ENCODE measurements at regions not wholly inside any gene's neighbourhood (a gene's known extent, or its start where the extent isn't known, plus 50 kb on each side); places are given as distances from the start of the nearest gene placed in this dataset.
A peak's percentile ranks its signal among the peaks of the same experiment; 100 is the strongest.

- no peak for TF ChIP-seq CTCF (IDR thresholded peaks at IDR 0.05)
- Mint-ChIP-seq H3K9me3 (no peaks in the 10 kb centered on the region), H3K27ac (no peak overlapping the region), H3K27me3 (ENCODE audit: insufficient read depth) (peaks cover 8% of the 10 kb centered on the region), H3K4me1 (ENCODE audit: low read depth) (peaks cover 48% of the 10 kb centered on the region), H3K4me3 (no peak overlapping the region), H3K36me3 (ENCODE audit: low read depth) (no peaks in the 10 kb centered on the region)
- no peak for DNase-seq
Measured at GRCh38 chr4:15317246-15317645, 110.6 kb upstream of the C1QTNF7 start.

- peaks cover 5% of the 10 kb centered on the region for H3K27me3 Mint-ChIP-seq (ENCODE audit: insufficient read depth)
- H3K4me1 Mint-ChIP-seq (ENCODE audit: low read depth): peaks cover 48% of the 10 kb centered on the region
- no peak overlapping the region; the same call in 1 of the 2 replicates for H3K27ac Mint-ChIP-seq
- H3K36me3 Mint-ChIP-seq (ENCODE audit: low read depth): no peaks in the 10 kb centered on the region
- TF ChIP-seq CTCF (IDR thresholded peaks at IDR 0.05): no peak
- H3K4me3 Mint-ChIP-seq: no peak overlapping the region
- no peaks in the 10 kb centered on the region for H3K9me3 Mint-ChIP-seq
- DNase-seq: peak; percentile 78
Measured at GRCh38 chr4:15318621-15319348, 109.0 kb upstream of the C1QTNF7 start.

DNA sequence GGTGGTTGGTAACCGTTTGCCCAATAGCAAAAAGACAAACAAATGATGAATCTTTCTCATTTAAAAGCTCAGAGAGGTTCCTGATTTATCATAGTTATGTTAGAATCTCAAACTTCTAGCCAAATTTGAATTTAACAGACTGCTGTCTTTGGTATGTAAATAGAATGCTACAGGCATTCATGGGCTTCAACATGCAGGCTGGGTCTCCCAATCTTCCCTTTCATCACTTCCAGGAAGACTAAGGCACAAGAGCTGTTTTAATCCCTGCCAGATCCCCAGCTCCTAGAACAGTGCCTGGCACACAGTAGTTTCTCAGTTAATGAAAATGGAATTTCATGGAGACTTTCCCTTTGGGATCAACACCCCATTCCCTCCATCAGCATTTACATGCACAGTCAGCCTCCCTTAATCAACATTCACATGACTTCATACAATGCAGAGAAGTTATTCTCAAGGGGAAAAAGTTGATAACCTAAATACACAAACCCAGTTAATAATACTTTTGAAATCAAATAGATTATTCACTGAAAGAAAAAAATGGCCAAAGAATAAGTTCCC, 107.6 kb upstream of the C1QTNF7 start:
- no peaks in the 10 kb centered on the region for H3K9me3 Mint-ChIP-seq
- no peaks in the 10 kb centered on the region for H3K36me3 Mint-ChIP-seq (ENCODE audit: low read depth)
- no peak for DNase-seq
- no peak overlapping the region for H3K4me3 Mint-ChIP-seq
- H3K27me3 Mint-ChIP-seq (ENCODE audit: insufficient read depth): peaks cover 5% of the 10 kb centered on the region
- peaks cover 44% of the 10 kb centered on the region for H3K4me1 Mint-ChIP-seq (ENCODE audit: low read depth)
- no peak overlapping the region for H3K27ac Mint-ChIP-seq
- no peak for TF ChIP-seq CTCF (IDR thresholded peaks at IDR 0.05)

DNA sequence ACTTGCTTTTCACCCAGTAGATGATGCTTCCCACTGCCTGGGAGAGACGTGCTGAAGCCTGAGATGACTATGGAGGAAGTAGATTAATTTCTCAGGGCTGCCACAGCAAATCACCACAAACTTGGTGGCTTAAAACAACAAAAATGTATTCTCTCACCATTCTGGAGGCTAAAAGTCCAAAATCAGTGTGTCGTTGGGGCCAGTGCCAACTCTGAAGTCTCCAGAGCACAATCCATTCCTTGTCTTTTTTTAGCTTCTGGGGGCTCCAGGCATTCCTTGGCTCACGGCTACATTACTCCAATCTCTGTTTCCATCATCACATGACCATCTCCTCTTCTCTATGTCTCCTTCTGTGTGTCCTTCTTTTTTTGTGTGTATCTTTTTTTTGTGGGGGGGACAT, 105.8 kb upstream of the C1QTNF7 start:
- H3K36me3 Mint-ChIP-seq (ENCODE audit: low read depth): no peaks in the 10 kb centered on the region
- DNase-seq: no peak
- H3K9me3 Mint-ChIP-seq: no peaks in the 10 kb centered on the region
- H3K4me1 Mint-ChIP-seq (ENCODE audit: low read depth): peaks cover 43% of the 10 kb centered on the region
- H3K4me3 Mint-ChIP-seq: no peak overlapping the region
- H3K27ac Mint-ChIP-seq: no peak overlapping the region
- peaks cover 5% of the 10 kb centered on the region for H3K27me3 Mint-ChIP-seq (ENCODE audit: insufficient read depth)
- no peak for TF ChIP-seq CTCF (IDR thresholded peaks at IDR 0.05)

DNA sequence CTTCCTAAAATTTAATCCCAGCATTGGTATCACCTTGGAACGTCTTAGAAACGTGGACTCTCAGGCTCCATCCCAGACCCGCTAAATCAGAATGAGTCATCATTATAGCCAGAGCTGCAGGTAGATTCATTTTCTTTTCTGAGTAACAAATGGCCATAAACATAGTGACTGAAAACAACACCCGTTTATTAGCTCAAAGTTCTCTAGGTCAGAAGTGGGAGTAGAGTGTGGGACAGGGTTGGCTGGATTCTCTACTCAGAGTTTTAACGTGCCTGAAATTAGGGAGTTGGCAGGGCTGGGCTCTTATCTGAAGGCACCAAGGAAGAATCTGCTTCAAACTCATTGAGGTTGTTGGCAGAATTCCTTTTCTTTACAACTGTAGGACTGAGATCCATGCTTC, 101.8 kb upstream of the C1QTNF7 start:
- TF ChIP-seq CTCF (IDR thresholded peaks at IDR 0.05): no peak
- H3K27ac Mint-ChIP-seq: no peak overlapping the region
- H3K27me3 Mint-ChIP-seq (ENCODE audit: insufficient read depth): peaks cover 1% of the 10 kb centered on the region
- H3K4me1 Mint-ChIP-seq (ENCODE audit: low read depth): peaks cover 29% of the 10 kb centered on the region
- DNase-seq: no peak
- no peaks in the 10 kb centered on the region for H3K36me3 Mint-ChIP-seq (ENCODE audit: low read depth)
- no peaks in the 10 kb centered on the region for H3K9me3 Mint-ChIP-seq
- no peak overlapping the region for H3K4me3 Mint-ChIP-seq

All from HFFc6 (cell line).